ENCODE measurements at regions not wholly inside any gene's neighbourhood (a gene's known extent, or its start where the extent isn't known, plus 50 kb on each side); places are given as distances from the start of the nearest gene placed in this dataset.

GRCh38 chr6:105495515-105495914 lies 92.6 kb upstream of the PREP start:
- Histone ChIP-seq H3K4me1 (ENCODE audit: insufficient read depth, insufficient read length) (no peaks in the 10 kb centered on the region), H3K4me3 (ENCODE audit: insufficient read length, low read depth) (no peak overlapping the region), H3K9me3 (ENCODE audit: insufficient read depth, low read length) (no peaks in the 10 kb centered on the region), H3K36me3 (ENCODE audit: insufficient read depth, insufficient read length, low read length) (no peaks in the 10 kb centered on the region), H3K9ac (ENCODE audit: insufficient read length, low read depth) (no peak overlapping the region), H3K27me3 (ENCODE audit: insufficient read depth, insufficient read length) (no peaks in the 10 kb centered on the region)
- no peak for DNase-seq (ENCODE audit: low read depth, low spot score)
- TF ChIP-seq SUZ12 (IDR thresholded peaks at IDR 0.05; ENCODE audit: extremely low read depth, insufficient read depth, insufficient read length) (no peak), YY1 (IDR thresholded peaks at IDR 0.05; ENCODE audit: insufficient read depth, insufficient read length) (no peak)

DNA sequence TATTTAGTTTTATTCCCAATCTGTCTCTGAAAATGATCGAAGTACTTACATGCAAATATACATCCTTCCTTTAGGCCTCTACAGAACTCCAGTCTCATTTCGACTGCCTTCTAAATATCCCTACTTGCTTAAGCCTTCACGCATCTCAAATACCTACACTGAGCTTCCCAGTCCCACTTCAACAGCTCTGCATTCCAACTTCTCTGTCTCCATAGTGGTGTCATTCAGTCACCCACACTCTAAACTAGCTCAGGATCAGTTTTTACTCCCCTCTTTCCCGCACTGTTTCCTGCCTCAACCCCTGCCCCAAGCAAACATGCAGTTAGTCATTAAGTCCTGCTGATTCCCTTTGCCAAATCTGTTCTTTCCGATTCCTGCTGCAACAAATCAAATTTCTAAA lies 91.8 kb upstream of the PREP start:
- H3K9me3 ChIP-seq (ENCODE audit: insufficient read depth, low read length): no peaks in the 10 kb centered on the region
- no peak for TF ChIP-seq ZNF274 (IDR thresholded peaks at IDR 0.05; ENCODE audit: low read depth, low read length)
- no peak for TF ChIP-seq SUZ12 (IDR thresholded peaks at IDR 0.05; ENCODE audit: extremely low read depth, insufficient read depth, insufficient read length)
- no peak for TF ChIP-seq YY1 (IDR thresholded peaks at IDR 0.05; ENCODE audit: insufficient read depth, insufficient read length)
- no peak overlapping the region for H3K4me3 ChIP-seq (ENCODE audit: insufficient read length, low read depth)
- no peaks in the 10 kb centered on the region for H3K4me1 ChIP-seq (ENCODE audit: insufficient read depth, insufficient read length)
- DNase-seq (ENCODE audit: low read depth, low spot score): peak; percentile 33
- no peaks in the 10 kb centered on the region for H3K27me3 ChIP-seq (ENCODE audit: insufficient read depth, insufficient read length)
- H3K9ac ChIP-seq (ENCODE audit: insufficient read length, low read depth): no peak overlapping the region
- H3K36me3 ChIP-seq (ENCODE audit: insufficient read depth, insufficient read length, low read length): no peaks in the 10 kb centered on the region

DNA sequence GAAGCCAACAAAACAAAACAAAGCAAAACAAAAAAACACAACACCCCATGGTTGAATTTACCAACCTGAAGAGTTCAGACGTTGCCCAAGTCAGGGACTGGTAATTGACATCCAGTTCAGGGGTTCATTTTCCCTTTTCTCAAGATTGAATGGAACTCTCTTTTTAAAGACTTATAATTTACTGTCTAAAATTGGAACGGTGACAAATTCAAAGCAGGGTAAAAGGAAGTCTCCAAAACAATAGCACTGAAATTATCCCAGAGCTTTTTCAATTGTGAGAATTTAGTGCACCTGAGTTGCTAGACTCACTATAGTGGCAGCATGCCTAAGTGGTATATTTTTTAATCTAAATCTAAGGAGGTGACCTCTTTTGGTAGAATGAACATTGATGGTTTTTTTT lies 90.9 kb upstream of the PREP start:
- Histone ChIP-seq H3K4me3 (ENCODE audit: insufficient read length, low read depth) (no peak overlapping the region), H3K4me1 (ENCODE audit: insufficient read depth, insufficient read length) (no peaks in the 10 kb centered on the region), H3K27me3 (ENCODE audit: insufficient read depth, insufficient read length) (no peaks in the 10 kb centered on the region), H3K36me3 (ENCODE audit: insufficient read depth, insufficient read length, low read length) (no peaks in the 10 kb centered on the region), H3K9ac (ENCODE audit: insufficient read length, low read depth) (no peak overlapping the region), H3K9me3 (ENCODE audit: insufficient read depth, low read length) (no peaks in the 10 kb centered on the region)
- TF ChIP-seq SUZ12 (IDR thresholded peaks at IDR 0.05; ENCODE audit: extremely low read depth, insufficient read depth, insufficient read length): no peak
- TF ChIP-seq YY1 (IDR thresholded peaks at IDR 0.05; ENCODE audit: insufficient read depth, insufficient read length): no peak
- no peak for TF ChIP-seq ZNF274 (IDR thresholded peaks at IDR 0.05; ENCODE audit: low read depth, low read length)
- no peak for DNase-seq (ENCODE audit: low read depth, low spot score)

DNA sequence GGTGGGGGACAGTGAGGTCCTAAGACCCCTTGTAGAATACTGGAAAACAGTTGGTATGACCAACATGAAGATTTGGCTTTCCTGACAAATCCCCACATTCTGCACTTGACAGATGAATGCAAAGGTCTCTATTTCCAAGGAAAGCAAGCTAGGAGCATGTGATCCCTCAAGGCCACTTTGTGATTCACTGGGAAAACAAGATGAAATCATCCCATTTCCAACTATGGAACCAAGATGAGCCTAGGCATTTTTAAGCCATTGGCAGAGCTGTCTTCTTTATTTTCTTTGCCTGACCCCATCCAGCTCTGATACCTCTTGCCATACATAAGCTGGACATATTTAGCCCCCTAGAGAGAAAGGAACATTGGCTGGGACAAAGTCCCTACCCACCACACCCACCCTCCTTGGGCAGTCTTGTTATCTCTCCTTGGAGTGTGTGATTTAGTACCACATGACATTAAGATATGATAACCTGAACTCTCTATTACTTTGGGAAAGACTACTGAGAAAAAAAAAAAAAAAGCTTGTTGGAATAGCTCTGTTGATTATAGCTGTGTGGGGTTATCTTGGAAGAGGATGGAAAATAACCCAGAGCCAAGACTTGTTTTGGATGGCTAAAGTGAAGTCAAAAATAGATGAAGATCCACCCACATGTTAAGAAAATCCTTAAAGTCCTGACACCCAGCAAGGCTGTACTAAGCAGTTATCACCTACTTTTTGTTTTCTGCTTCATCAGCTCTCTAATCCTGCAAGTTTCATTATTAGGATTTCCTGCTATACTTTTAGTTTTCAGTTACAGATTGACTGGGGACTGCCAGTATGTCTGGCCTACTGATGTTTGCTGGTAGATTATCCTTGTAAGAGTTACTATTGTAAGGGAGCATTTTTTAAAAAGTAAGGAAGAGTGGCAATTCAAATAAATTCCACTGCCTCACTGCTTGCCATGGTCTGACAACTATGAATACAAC lies 90.1 kb upstream of the PREP start:
- Histone ChIP-seq H3K4me1 (ENCODE audit: insufficient read depth, insufficient read length) (no peaks in the 10 kb centered on the region), H3K9ac (ENCODE audit: insufficient read length, low read depth) (no peak overlapping the region)
- no peak for DNase-seq (ENCODE audit: low read depth, low spot score)

DNA sequence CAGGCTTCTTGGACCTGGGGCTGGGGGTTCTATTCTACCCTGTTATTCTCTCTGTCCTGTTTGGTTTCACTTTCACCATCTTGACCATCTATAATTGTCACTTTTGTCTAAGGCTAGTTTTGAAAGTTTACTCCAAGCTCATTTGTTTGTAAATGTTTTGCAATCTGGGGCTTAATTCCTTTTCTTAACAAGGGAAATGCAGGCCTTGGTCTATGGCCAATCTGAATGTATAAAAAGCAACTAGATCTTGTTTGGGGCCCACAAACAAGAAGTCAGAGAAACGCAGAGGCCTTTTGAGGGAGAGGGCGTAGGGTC lies 86.3 kb upstream of the PREP start:
- no peak for DNase-seq (ENCODE audit: low read depth, low spot score)
- no peak for TF ChIP-seq ZNF274 (IDR thresholded peaks at IDR 0.05; ENCODE audit: low read depth, low read length)
- TF ChIP-seq SUZ12 (IDR thresholded peaks at IDR 0.05; ENCODE audit: extremely low read depth, insufficient read depth, insufficient read length): no peak
- no peak for TF ChIP-seq YY1 (IDR thresholded peaks at IDR 0.05; ENCODE audit: insufficient read depth, insufficient read length)
- Histone ChIP-seq H3K4me1 (ENCODE audit: insufficient read depth, insufficient read length) (no peaks in the 10 kb centered on the region), H3K27me3 (ENCODE audit: insufficient read depth, insufficient read length) (no peaks in the 10 kb centered on the region), H3K4me3 (ENCODE audit: insufficient read length, low read depth) (no peak overlapping the region), H3K9ac (ENCODE audit: insufficient read length, low read depth) (no peak overlapping the region), H3K36me3 (ENCODE audit: insufficient read depth, insufficient read length, low read length) (no peaks in the 10 kb centered on the region), H3K9me3 (ENCODE audit: insufficient read depth, low read length) (no peaks in the 10 kb centered on the region)

More for the DNA sequence above, 90.1 kb upstream of the PREP start:
- TF ChIP-seq SUZ12 (IDR thresholded peaks at IDR 0.05; ENCODE audit: extremely low read depth, insufficient read depth, insufficient read length) (no peak), ZNF274 (IDR thresholded peaks at IDR 0.05; ENCODE audit: low read depth, low read length) (no peak), YY1 (IDR thresholded peaks at IDR 0.05; ENCODE audit: insufficient read depth, insufficient read length) (no peak)
- Histone ChIP-seq H3K9me3 (ENCODE audit: insufficient read depth, low read length) (no peaks in the 10 kb centered on the region), H3K36me3 (ENCODE audit: insufficient read depth, insufficient read length, low read length) (no peaks in the 10 kb centered on the region), H3K4me3 (ENCODE audit: insufficient read length, low read depth) (no peak overlapping the region), H3K27me3 (ENCODE audit: insufficient read depth, insufficient read length) (no peaks in the 10 kb centered on the region)

DNA sequence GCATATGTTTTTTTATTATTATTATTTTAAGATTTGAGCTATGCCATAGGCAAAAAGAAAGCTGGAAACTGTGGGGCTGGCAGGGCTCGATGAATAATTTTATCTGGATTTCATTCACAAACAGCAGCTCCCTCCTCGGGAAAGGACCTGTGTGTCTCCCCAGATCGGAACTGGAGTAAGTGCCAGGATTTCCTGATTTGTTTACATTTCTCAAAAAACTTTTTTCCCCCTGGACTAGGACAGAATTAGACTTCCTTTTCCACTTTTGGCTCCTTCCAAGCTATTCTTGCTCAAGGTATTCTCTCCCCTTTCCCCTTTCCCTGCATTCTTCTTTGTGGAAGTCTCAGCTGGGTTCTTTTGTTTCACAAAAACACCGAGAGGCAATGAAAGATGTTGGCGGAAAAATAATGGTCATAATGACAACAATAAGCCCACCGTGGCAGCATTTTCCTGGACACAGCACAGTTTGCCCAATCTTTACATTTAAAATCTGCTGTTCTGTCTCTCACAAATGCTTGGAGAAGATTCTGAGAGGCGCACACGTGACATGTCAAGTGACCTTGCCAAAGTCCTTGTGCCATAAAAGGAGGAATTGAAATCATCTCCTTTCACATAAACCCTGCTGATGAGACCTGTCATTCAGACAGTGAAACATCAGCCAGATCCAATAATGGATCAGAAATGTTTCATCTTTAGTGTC lies 85.8 kb upstream of the PREP start:
- H3K27me3 ChIP-seq (ENCODE audit: insufficient read depth, insufficient read length): no peaks in the 10 kb centered on the region
- no peak for DNase-seq (ENCODE audit: low read depth, low spot score)
- H3K36me3 ChIP-seq (ENCODE audit: insufficient read depth, insufficient read length, low read length): no peaks in the 10 kb centered on the region
- no peak overlapping the region for H3K9ac ChIP-seq (ENCODE audit: insufficient read length, low read depth)
- H3K9me3 ChIP-seq (ENCODE audit: insufficient read depth, low read length): no peaks in the 10 kb centered on the region
- TF ChIP-seq YY1 (IDR thresholded peaks at IDR 0.05; ENCODE audit: insufficient read depth, insufficient read length) (no peak), ZNF274 (IDR thresholded peaks at IDR 0.05; ENCODE audit: low read depth, low read length) (no peak), SUZ12 (IDR thresholded peaks at IDR 0.05; ENCODE audit: extremely low read depth, insufficient read depth, insufficient read length) (no peak)
- H3K4me1 ChIP-seq (ENCODE audit: insufficient read depth, insufficient read length): no peaks in the 10 kb centered on the region
- no peak overlapping the region for H3K4me3 ChIP-seq (ENCODE audit: insufficient read length, low read depth)
